Body of pancreas (tissue), 4 donors: ENCODE measurements at regions not wholly inside any gene's neighbourhood (a gene's known extent, or its start where the extent isn't known, plus 50 kb on each side); places are given as distances from the start of the nearest gene placed in this dataset.

Experiments used
- POLR2A ChIP-seq, 3 donors: fragments of 450-650 bp; IDR thresholded peaks; one replicate each; pipeline ENCODE4 v1.6.1; 2016; ENCODE audit warnings: antibody characterized with exemption in 3 of 3, mild to moderate bottlenecking in 2 of 3
- TF ChIP-seq, protein P1 (sequence below), 7 experiments: fragments of 450-650 bp in 4 of 7; fragments of 200-600 bp in 3 of 7; sonication (generic) in 3 of 7; IDR thresholded peaks; one replicate each; pipeline ENCODE4 v1.5.1; 2016 to 2019; ENCODE audit warnings: antibody characterized with exemption in 7 of 7

DNA sequence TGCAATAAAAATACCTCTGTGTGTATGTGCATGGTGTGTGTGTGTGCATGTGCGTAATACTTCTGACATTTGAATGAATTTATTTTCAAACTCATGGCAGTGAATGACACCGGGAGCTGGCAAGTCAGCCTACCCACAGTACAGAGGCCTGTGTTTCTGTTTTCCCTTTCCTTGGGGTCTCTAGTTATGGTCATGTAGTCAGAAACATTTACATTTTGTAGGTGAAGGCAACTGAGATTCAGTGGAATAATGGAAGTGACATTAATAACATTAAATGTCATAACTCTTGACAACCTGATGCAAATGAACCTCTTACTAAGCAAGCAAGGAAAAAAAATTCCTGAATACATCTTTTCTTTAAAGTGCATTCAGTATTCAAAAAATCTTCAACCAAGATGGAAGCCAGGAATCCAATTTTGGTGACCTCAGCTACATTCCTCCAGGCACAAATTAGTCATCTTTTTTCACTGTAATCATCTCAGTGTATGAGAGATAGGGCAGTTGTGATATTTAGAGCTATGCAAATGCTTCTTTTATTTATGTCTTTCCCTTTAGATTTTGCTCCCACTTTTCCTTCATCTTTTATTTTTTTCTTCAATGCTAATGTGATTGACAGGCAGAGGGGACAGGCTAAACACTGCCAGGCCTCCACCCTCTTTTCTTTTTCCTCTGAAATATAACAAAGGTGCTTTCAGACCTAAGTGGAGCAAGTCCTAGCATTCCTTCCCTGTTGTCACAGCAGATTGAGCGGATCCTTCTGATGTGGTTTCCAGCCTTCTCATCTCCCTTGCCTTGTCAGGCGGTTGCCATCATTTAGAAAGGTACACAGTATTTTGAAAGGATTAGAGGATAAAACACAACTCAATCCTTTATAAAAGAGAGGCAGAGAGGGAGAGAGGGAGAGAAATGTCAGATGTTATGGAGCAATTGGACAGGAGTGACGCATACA lies 569.8 kb upstream of the ADAMTS16 start:
- TF ChIP-seq POLR2A (IDR thresholded peaks at IDR 0.05) = no peak
- TF ChIP-seq, protein P1, sequence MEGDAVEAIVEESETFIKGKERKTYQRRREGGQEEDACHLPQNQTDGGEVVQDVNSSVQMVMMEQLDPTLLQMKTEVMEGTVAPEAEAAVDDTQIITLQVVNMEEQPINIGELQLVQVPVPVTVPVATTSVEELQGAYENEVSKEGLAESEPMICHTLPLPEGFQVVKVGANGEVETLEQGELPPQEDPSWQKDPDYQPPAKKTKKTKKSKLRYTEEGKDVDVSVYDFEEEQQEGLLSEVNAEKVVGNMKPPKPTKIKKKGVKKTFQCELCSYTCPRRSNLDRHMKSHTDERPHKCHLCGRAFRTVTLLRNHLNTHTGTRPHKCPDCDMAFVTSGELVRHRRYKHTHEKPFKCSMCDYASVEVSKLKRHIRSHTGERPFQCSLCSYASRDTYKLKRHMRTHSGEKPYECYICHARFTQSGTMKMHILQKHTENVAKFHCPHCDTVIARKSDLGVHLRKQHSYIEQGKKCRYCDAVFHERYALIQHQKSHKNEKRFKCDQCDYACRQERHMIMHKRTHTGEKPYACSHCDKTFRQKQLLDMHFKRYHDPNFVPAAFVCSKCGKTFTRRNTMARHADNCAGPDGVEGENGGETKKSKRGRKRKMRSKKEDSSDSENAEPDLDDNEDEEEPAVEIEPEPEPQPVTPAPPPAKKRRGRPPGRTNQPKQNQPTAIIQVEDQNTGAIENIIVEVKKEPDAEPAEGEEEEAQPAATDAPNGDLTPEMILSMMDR (IDR thresholded peaks at IDR 0.05) = no peak
